Activated CD4-positive, alpha-beta memory T cell treated with anti-CD3 and anti-CD28 coated beads for 36 hours (primary cell): ENCODE measurements at regions not wholly inside any gene's neighbourhood (a gene's known extent, or its start where the extent isn't known, plus 50 kb on each side); places are given as distances from the start of the nearest gene placed in this dataset.
"Not testable (repeated sequence)": the region's sequence is repeated elsewhere in the genome, so short reads cannot be mapped to it uniquely, and the experiment has no call there.

ENCODE experiments used
- CTCF ChIA-PET: fragments of 350-600 bp; sonication (Branson Sonifier 250); formaldehyde crosslinking; loops from one replicate; lab custom pipeline; 2021; ENCODE audit warnings: antibody characterized with exemption, inconsistent platforms; lab: Charles Lee
- POLR2A ChIA-PET: fragments of 350-600 bp; sonication (Branson Sonifier 250); formaldehyde crosslinking; loops from one replicate; lab custom pipeline; 2021; ENCODE audit warnings: antibody characterized with exemption; lab: Charles Lee
- DNase-seq: peaks from one replicate; pipeline ENCODE4 v3.0.0-alpha.2; 2020
- H3K27ac Mint-ChIP-seq: one replicate; pipeline ENCODE4 v1.8.0; 2021; ENCODE audit warnings: mixed read lengths
- H3K27me3 Mint-ChIP-seq: one replicate; pipeline ENCODE4 v1.8.0; 2021; ENCODE audit warnings: mixed read lengths
- H3K36me3 Mint-ChIP-seq: one replicate; pipeline ENCODE4 v1.8.0; 2021; ENCODE audit warnings: mixed read lengths
- H3K4me1 Mint-ChIP-seq: one replicate; pipeline ENCODE4 v1.8.0; 2021; ENCODE audit warnings: low read depth, mixed read lengths
- H3K4me3 Mint-ChIP-seq: one replicate; pipeline ENCODE4 v1.8.0; 2021; ENCODE audit warnings: mild to moderate bottlenecking, mixed read lengths
- H3K9me3 Mint-ChIP-seq: one replicate; pipeline ENCODE4 v1.8.0; 2021; ENCODE audit warnings: mixed read lengths
- intact Hi-C: fragments of 100-400 bp; cut with micrococcal nuclease; formaldehyde crosslinking; loops from one replicate; pipeline ENCODE4 v1.15.1; 2023

DNA sequence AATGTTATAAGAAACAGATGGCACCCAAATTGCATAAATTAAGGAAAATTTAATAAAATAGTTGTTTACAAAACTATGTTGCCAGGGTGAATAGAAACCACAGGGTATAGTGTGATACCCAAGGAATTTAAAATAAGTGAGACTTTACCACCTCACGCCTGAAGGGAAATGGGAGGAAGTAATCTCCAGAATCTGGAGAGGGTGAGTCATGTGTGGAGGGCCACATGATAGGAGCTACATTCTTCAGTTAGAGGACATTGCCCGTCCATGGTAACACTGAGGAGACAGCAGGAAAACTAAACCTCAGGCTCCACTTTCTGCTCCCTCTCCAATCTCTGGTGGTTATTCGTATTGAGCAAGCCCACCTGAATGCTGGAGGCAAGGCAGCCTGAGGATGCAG lies 97.2 kb upstream of the NXPH2 start:
- Mint-ChIP-seq H3K36me3 (no peaks in the 10 kb centered on the region), H3K27ac (no peak overlapping the region), H3K27me3 (no peaks in the 10 kb centered on the region), H3K9me3 (no peaks in the 10 kb centered on the region), H3K4me3 (no peak overlapping the region), H3K4me1 (no peaks in the 10 kb centered on the region)
- POLR2A ChIA-PET = no interaction called here
- intact Hi-C loops = no loop called here
- DNase-seq = no peak
- CTCF ChIA-PET = no interaction called here

DNA sequence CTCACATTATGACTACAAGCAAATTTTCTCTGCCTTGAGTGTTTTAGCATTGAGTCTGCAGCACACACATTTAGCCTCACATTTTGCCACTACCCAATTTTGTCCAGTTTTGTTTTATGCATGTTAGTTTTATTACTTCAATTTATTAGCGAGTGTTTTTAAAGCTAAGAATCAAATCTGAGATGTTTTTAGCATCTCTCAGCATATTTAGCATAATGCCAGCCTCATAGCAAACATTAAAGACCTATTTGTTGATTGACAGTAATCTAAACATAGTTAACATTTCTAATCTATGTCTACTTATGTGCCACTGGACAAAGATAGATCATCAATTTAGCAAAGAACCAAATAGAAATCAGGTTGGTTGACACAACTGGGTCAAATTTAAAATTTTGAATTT lies 94.1 kb upstream of the NXPH2 start:
- H3K4me3 Mint-ChIP-seq = no peak overlapping the region
- H3K36me3 Mint-ChIP-seq = no peaks in the 10 kb centered on the region
- H3K27me3 Mint-ChIP-seq = no peaks in the 10 kb centered on the region
- no peak overlapping the region for H3K27ac Mint-ChIP-seq
- no peak for DNase-seq
- POLR2A ChIA-PET = no interaction called here
- intact Hi-C loops = no loop called here
- H3K9me3 Mint-ChIP-seq = no peaks in the 10 kb centered on the region
- CTCF ChIA-PET = no interaction called here
- no peaks in the 10 kb centered on the region for H3K4me1 Mint-ChIP-seq

DNA sequence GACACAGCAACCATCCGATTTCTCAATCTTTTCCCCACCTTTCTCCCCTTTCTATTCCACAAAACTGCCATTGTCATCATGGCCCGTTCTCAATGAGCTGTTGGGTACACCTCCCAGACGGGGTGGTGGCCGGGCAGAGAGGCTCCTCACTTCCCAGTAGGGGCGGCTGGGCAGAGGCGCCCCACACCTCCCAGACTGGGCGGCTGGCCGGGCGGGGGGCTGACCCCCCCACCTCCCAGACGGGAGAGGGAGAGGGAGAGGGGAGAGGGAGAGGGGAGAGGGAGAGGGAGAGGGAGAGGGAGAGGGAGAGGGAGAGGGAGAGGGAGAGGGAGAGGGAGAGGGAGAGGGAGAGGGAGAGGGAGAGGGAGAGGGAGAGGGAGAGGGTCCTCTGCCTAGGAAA lies 91.9 kb upstream of the NXPH2 start:
- intact Hi-C loops, H3K9me3 Mint-ChIP-seq, POLR2A ChIA-PET, H3K27ac Mint-ChIP-seq, H3K4me1 Mint-ChIP-seq, CTCF ChIA-PET, H3K4me3 Mint-ChIP-seq, H3K27me3 Mint-ChIP-seq, DNase-seq, H3K36me3 Mint-ChIP-seq: not testable (repeated sequence)

DNA sequence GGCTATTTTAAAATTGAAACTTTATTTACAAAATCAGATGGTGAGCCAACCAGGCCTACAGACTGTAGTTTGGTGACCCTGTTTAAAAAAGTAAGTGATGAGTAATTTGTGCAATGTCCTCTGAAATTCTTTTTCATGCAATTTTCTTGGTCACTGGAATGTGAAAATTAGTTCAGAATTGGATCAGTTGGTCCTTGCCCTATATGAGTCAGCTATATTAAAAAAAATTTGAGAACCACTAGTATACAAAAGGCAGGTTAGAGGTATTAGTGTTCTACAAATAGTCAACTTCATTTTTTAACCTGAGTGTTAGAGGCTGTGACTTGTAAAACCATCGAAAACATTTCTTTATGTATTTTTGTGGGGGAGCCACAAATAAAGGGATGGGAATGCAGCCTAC lies 91.1 kb upstream of the NXPH2 start:
- H3K9me3 Mint-ChIP-seq = no peaks in the 10 kb centered on the region
- H3K27me3 Mint-ChIP-seq = no peaks in the 10 kb centered on the region
- H3K27ac Mint-ChIP-seq = no peak overlapping the region
- ChIA-PET CTCF (no interaction called here), POLR2A (no interaction called here)
- H3K4me1 Mint-ChIP-seq = no peaks in the 10 kb centered on the region
- intact Hi-C loops = no loop called here
- H3K36me3 Mint-ChIP-seq = no peaks in the 10 kb centered on the region
- H3K4me3 Mint-ChIP-seq = no peak overlapping the region
- no peak for DNase-seq

DNA sequence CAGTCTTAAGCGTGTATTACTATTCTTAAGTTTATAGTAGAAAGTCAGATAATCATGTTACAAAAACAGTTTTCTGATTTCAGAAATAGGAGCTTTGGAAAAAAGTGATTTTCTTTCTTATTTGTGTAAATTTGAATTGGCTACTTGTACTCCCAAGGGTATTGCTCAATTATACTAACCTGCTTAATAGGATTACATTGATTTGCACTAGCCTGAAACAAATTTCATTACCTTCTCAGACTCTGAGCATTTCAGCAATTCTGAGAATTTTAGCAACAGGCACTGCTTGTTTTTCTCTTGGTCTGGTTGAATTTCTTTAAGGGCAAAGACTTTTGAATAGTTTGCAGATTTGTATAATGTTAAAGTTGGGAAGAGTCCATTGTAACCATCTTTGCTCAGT lies 87.2 kb upstream of the NXPH2 start:
- DNase-seq = no peak
- Mint-ChIP-seq H3K9me3 (no peaks in the 10 kb centered on the region), H3K27ac (no peak overlapping the region), H3K27me3 (no peaks in the 10 kb centered on the region), H3K4me3 (no peak overlapping the region), H3K36me3 (no peaks in the 10 kb centered on the region), H3K4me1 (no peaks in the 10 kb centered on the region)
- intact Hi-C loops = no loop called here
- CTCF ChIA-PET = no interaction called here
- POLR2A ChIA-PET = no interaction called here

DNA sequence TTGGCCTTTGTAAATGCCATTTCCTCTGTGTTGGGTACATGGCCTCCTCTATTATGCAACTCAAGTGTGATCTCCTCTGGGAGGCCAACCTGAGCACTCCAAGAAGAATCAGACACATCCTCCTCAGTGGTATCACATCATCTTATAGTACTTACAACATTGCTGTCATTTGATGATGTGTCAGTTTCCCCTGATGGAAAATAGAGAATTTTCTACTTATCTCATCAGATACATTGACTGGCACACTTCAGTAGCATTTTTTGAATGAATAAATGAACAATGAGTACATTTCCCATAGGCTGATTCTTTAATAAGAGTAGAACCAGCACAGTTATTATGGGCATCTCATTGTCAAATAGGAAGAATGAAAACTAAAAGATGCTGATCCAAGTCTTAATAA lies 86.6 kb upstream of the NXPH2 start:
- Mint-ChIP-seq H3K4me3 (no peak overlapping the region), H3K4me1 (no peaks in the 10 kb centered on the region), H3K9me3 (no peaks in the 10 kb centered on the region), H3K27ac (no peak overlapping the region), H3K36me3 (no peaks in the 10 kb centered on the region), H3K27me3 (no peaks in the 10 kb centered on the region)
- ChIA-PET CTCF (no interaction called here), POLR2A (no interaction called here)
- DNase-seq = no peak
- intact Hi-C loops = no loop called here

DNA sequence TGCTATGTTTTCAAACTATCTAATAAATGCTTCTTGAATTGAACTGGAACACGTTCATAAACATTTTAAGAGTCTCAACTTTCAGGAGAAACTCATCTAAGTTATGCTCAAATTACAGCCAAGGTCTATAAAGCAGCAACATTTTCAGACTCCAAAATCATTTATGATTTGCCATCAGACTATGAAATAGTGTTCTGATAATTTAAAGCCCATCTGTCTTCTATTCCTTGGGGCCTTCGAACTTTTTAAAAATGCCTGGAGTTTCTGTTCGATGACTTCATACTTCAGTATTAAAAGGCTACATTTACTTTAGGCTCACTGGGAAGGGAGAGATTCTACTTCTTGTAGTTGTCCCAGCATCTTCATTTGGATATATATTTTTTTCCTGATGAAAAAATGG lies 73.6 kb upstream of the NXPH2 start:
- no peaks in the 10 kb centered on the region for H3K36me3 Mint-ChIP-seq
- H3K4me3 Mint-ChIP-seq = no peak overlapping the region
- intact Hi-C loops = no loop called here
- ChIA-PET CTCF (no interaction called here), POLR2A (no interaction called here)
- H3K27ac Mint-ChIP-seq = no peak overlapping the region
- H3K27me3 Mint-ChIP-seq = peaks cover 1% of the 10 kb centered on the region
- no peak for DNase-seq
- H3K9me3 Mint-ChIP-seq = no peaks in the 10 kb centered on the region
- H3K4me1 Mint-ChIP-seq = no peaks in the 10 kb centered on the region

DNA sequence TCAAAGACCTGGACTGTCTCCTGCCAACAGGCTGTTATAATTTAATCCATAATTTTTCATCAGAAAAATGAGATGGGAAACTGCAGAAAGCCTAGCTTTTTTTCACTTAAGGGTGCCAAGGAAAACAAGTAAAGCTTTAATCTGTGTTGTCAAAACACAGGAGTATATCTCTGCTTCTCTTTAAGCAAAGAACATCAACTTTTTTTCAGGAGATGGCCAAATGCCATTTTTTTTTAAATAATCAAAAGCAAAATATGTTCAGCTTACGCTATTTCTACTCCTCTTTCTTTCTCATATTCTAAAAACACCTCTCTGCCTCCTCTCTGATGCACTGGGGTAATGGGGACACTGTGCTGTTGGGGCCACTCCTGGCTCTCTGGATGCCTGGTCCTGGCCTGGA lies 73.1 kb upstream of the NXPH2 start:
- POLR2A ChIA-PET = no interaction called here
- H3K27me3 Mint-ChIP-seq = peaks cover 1% of the 10 kb centered on the region
- no peak for DNase-seq
- H3K27ac Mint-ChIP-seq = no peak overlapping the region
- H3K4me3 Mint-ChIP-seq = no peak overlapping the region
- H3K9me3 Mint-ChIP-seq = no peaks in the 10 kb centered on the region
- CTCF ChIA-PET = no interaction called here
- H3K4me1 Mint-ChIP-seq = no peaks in the 10 kb centered on the region
- no peaks in the 10 kb centered on the region for H3K36me3 Mint-ChIP-seq
- intact Hi-C loops = no loop called here

DNA sequence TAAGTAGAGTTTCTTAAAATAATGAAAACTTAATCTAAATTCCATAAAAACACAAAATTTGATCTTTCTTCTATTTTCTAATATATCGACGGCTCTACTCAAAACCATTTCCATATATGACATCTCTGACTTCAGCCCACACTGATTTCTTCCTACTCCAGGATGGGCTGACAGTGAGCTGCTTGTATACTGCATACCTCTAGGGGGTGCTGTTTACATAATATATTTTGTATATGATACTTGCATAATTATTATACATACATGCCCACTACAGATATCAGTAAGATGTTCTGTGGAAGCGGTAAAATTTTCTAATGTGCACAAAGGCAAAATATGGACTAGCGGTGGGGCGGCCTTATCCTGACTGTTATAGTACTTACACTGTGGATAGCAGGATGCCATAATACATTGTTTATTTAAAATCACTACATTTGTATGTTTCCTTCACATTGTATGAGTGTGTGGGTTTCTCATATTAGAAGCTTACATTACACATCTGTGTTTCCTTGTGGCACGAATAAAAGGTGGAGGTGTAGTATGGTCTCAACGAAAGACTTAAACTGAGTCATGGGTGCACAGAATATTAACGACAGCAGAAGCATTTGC lies 66.1 kb upstream of the NXPH2 start:
- intact Hi-C loops = no loop called here
- no peak overlapping the region for H3K4me3 Mint-ChIP-seq
- no peaks in the 10 kb centered on the region for H3K36me3 Mint-ChIP-seq
- no peaks in the 10 kb centered on the region for H3K27me3 Mint-ChIP-seq
- CTCF ChIA-PET = interaction anchor here (1.0 to 3.7 kb wide), 3 partner anchors 14 to 59 kb away, joined by 3 to 22 read pairs (median 3); no protein-coding TSS in a partner anchor
- no peaks in the 10 kb centered on the region for H3K4me1 Mint-ChIP-seq
- POLR2A ChIA-PET = no interaction called here
- H3K27ac Mint-ChIP-seq = no peak overlapping the region
- H3K9me3 Mint-ChIP-seq = no peaks in the 10 kb centered on the region
- no peak for DNase-seq

DNA sequence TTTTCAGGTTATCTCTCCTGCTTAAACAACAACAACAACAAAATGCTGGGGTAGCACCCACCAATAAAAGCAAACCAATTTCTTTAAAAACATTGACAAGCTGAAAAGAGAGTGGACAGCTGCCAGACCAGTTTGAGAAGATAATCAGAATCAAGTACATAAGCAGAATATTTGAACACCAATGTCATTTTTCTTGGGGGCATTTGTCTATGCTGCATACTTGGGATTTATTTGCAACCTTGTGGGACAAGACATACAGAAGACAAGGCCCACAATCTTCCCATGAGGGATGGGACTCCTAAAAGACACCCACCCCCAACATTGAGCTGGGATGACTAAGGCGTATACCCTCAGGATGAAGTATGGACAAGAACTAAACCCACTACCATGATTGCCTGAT lies 62.2 kb upstream of the NXPH2 start:
- ChIA-PET POLR2A (no interaction called here), CTCF (interaction anchor here (1.0 kb wide), 1 partner anchor 16 kb away, joined by 4 read pairs; no protein-coding TSS in a partner anchor)
- H3K9me3 Mint-ChIP-seq = no peaks in the 10 kb centered on the region
- peaks cover 4% of the 10 kb centered on the region for H3K27me3 Mint-ChIP-seq
- H3K4me1 Mint-ChIP-seq = no peaks in the 10 kb centered on the region
- H3K36me3 Mint-ChIP-seq = no peaks in the 10 kb centered on the region
- no peak for DNase-seq
- H3K4me3 Mint-ChIP-seq = no peak overlapping the region
- intact Hi-C loops = no loop called here
- no peak overlapping the region for H3K27ac Mint-ChIP-seq

DNA sequence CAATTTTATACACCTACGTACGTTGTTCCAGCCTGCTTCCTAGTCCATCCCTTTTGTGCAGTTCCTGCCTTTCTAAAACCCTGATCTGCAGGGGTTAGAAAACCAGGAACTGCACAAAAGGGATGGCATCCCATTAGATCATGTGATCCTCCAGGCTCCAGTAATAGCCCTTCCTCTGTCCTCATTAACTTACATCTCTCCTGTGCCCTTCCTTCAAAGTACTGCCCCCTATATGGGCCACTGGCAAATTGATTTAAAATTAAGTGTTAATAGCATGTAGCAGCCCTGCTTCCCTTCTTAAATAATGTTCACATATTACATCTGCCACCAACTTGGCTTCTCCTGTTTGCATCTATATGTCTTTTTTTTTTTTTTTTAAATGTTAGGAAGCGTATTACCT lies 61.3 kb upstream of the NXPH2 start:
- Mint-ChIP-seq H3K4me3 (no peak overlapping the region), H3K9me3 (no peaks in the 10 kb centered on the region), H3K4me1 (no peaks in the 10 kb centered on the region), H3K36me3 (no peaks in the 10 kb centered on the region), H3K27me3 (peaks cover 4% of the 10 kb centered on the region), H3K27ac (no peak overlapping the region)
- CTCF ChIA-PET = no interaction called here
- no peak for DNase-seq
- POLR2A ChIA-PET = no interaction called here
- intact Hi-C loops = no loop called here

DNA sequence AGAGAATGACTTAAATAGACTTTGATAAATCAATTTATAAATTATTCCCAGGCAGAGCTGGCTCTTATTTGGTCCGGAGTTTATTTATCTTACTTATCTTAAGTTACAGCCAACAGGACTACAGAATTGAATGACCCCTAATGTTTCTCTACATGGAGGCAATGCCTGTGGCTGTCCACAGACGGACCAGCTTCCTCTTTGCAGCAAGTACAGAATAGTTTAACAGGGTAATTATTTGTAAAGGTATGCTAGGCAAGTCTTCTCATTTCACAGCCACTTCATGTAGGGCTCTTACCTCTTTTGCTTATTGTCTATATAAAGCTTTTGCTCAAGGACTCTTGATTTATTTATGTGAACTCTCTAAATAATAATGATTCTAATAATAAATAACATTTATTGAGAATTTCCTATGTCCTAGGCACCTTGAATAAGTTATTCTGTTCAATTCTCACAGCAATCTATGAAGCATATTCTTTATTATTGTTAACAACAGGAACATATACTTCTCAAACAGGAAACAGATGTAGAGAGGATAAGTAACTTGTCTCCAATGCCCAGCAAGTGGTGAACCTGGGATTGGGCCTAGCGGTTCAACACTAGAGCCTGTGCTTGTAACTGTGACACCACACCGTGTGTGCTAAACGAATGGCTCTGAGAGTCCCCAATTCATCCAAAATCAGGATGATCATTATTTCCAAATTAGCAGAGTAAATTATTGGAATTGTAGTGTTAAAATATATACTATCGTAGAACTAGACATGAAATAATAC lies 58.8 kb upstream of the NXPH2 start:
- Mint-ChIP-seq H3K36me3 (no peaks in the 10 kb centered on the region), H3K4me1 (no peaks in the 10 kb centered on the region), H3K27ac (no peak overlapping the region), H3K27me3 (peaks cover 5% of the 10 kb centered on the region), H3K4me3 (no peak overlapping the region), H3K9me3 (no peaks in the 10 kb centered on the region)
- ChIA-PET POLR2A (no interaction called here), CTCF (no interaction called here)
- intact Hi-C loops = no loop called here
- no peak for DNase-seq

DNA sequence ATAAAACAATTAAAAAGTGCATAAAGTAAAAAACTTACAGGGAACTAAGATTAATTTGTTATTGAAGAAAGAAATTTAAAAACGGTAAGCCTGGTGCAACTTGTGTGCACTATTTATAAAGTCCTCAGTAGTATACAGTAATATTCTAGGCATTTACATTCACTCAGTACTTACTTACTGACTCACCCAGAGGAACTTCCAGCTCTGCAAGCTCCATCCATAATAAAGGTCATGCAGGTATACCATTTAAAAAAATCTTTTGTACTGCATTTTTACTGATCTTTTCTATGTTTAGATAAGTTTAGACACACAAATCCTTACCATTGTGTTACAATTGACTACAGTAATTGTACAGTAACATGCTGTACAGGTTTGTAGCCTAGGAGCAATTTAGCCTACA lies 51.5 kb upstream of the NXPH2 start:
- Mint-ChIP-seq H3K36me3 (no peaks in the 10 kb centered on the region), H3K27me3 (peaks cover 5% of the 10 kb centered on the region), H3K4me3 (no peak overlapping the region), H3K4me1 (no peaks in the 10 kb centered on the region), H3K9me3 (no peaks in the 10 kb centered on the region), H3K27ac (no peak overlapping the region)
- DNase-seq = no peak
- CTCF ChIA-PET = no interaction called here
- intact Hi-C loops = no loop called here
- POLR2A ChIA-PET = no interaction called here
